ENCODE measurements at regions not wholly inside any gene's neighbourhood (a gene's known extent, or its start where the extent isn't known, plus 50 kb on each side); places are given as distances from the start of the nearest gene placed in this dataset.

DNA sequence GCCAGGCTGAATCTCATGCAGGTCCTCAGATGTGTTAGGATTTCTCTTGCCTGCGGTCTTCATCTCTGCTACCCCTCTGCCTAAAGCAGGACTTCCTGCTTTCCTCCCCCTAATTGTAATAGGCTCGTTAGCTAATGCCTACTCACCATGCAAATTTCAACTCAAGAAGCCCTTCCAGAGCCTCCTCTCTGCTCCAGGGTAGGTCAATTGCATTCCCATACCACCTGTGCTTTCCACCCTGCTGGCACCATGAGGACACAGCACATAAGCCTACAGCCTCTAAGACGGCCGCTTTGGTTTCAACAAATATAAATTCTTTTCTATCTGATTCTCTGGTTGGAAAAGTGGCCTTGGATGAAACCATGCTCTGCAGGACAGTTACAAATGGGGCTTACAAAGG is 93.9 kb downstream of the QDPR start:
- Histone ChIP-seq H3K4me3 (ENCODE audit: low read length) (no peak overlapping the region), H3K4me1 (ENCODE audit: insufficient read depth, low read length) (no peaks in the 10 kb centered on the region), H3K9me3 (ENCODE audit: control insufficient read depth in 1 of 2, insufficient read depth in 1 of 2, low read length in 2 of 2) (peaks cover 0 to 9% of the 10 kb centered on the region in 2 experiments), H3K27me3 (ENCODE audit: control insufficient read depth in 1 of 2, insufficient read depth in 2 of 2, low read length in 2 of 2) (no peaks in the 10 kb centered on the region), H3K27ac (ENCODE audit: low read depth in 1 of 2, low read length in 2 of 2) (no peak overlapping the region), H3K36me3 (ENCODE audit: insufficient read depth, low read length) (no peaks in the 10 kb centered on the region)
- DNase-seq (no peak), ATAC-seq (ENCODE audit: poor library complexity) (no peak)
- Mint-ChIP-seq H3K9me3 (no peaks in the 10 kb centered on the region), H3K36me3 (ENCODE audit: low read depth) (no peaks in the 10 kb centered on the region), H3K27me3 (peaks cover 8% of the 10 kb centered on the region), H3K4me3 (no peak overlapping the region), H3K4me1 (ENCODE audit: low read depth) (no peaks in the 10 kb centered on the region), H3K27ac (no peak overlapping the region)
- POLR2A ChIA-PET, result no interaction called here
- CTCF ChIA-PET, result no interaction called here
- intact Hi-C loops (cut with DNase I, micrococcal nuclease), result no loop called here
- TF ChIP-seq, protein P1, sequence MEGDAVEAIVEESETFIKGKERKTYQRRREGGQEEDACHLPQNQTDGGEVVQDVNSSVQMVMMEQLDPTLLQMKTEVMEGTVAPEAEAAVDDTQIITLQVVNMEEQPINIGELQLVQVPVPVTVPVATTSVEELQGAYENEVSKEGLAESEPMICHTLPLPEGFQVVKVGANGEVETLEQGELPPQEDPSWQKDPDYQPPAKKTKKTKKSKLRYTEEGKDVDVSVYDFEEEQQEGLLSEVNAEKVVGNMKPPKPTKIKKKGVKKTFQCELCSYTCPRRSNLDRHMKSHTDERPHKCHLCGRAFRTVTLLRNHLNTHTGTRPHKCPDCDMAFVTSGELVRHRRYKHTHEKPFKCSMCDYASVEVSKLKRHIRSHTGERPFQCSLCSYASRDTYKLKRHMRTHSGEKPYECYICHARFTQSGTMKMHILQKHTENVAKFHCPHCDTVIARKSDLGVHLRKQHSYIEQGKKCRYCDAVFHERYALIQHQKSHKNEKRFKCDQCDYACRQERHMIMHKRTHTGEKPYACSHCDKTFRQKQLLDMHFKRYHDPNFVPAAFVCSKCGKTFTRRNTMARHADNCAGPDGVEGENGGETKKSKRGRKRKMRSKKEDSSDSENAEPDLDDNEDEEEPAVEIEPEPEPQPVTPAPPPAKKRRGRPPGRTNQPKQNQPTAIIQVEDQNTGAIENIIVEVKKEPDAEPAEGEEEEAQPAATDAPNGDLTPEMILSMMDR (IDR thresholded peaks at IDR 0.05), result no peak

DNA sequence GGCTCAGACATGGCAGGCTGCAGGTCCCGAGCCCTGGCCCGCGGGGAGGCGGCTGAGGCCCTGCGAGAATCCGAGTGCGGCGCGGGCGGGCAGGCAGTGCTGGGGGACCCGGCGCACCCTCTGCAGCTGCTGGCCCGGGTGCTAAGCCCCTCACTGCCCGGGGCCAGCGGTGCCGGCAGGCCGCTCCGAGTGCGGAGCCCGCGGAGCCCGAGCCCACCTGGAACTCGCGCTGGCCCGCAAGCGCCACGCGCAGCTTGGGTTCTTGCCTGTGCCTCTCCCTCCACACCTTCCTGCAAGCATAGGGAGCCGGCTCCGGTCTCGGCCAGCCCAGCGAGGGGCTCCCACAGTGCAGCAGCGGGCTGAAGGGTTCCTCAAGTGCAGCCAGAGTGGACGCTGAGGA is 97.5 kb downstream of the QDPR start:
- Mint-ChIP-seq H3K4me1 (ENCODE audit: low read depth) (no peaks in the 10 kb centered on the region), H3K27ac (no peak overlapping the region), H3K27me3 (peaks cover 5% of the 10 kb centered on the region), H3K36me3 (ENCODE audit: low read depth) (no peaks in the 10 kb centered on the region), H3K9me3 (no peaks in the 10 kb centered on the region), H3K4me3 (no peak overlapping the region)
- Histone ChIP-seq H3K27ac (ENCODE audit: low read depth in 1 of 2, low read length in 2 of 2) (no peak overlapping the region), H3K4me1 (ENCODE audit: insufficient read depth, low read length) (no peaks in the 10 kb centered on the region), H3K36me3 (ENCODE audit: insufficient read depth, low read length) (no peaks in the 10 kb centered on the region), H3K4me3 (ENCODE audit: low read length) (no peak overlapping the region), H3K9me3 (ENCODE audit: control insufficient read depth in 1 of 2, insufficient read depth in 1 of 2, low read length in 2 of 2) (peaks cover 0 to 9% of the 10 kb centered on the region in 2 experiments), H3K27me3 (ENCODE audit: control insufficient read depth in 1 of 2, insufficient read depth in 2 of 2, low read length in 2 of 2) (no peaks in the 10 kb centered on the region)
- DNase-seq (no peak), ATAC-seq (ENCODE audit: poor library complexity) (no peak)
- TF ChIP-seq, protein P1 (IDR thresholded peaks at IDR 0.05), result no peak
- intact Hi-C loops (cut with DNase I, micrococcal nuclease), result no loop called here
- ChIA-PET POLR2A (no interaction called here), CTCF (no interaction called here)

DNA sequence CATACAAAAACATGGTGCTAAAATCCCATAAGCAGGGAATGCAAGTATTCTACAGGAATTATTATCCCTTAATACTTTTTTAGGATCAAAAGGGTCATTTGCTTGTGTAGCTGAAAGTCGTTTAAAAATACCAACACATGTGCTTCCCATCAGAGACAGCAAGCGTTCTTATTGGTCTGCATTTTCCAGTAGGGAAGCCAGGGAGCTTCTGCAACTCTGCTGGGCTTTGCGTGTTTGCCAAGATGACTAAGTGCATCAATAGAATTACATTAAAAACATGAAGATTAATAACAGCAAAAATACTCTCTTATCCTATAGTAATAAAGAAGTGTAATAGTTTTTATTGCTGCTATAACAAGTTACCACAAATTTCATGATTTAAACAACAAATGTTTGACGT is 111.2 kb downstream of the QDPR start:
- ATAC-seq (ENCODE audit: poor library complexity) (no peak), DNase-seq (no peak)
- no peaks in the 10 kb centered on the region for H3K9me3 Mint-ChIP-seq
- H3K4me3 Mint-ChIP-seq, result no peak overlapping the region
- intact Hi-C loops (cut with DNase I, micrococcal nuclease), result no loop called here
- no peaks in the 10 kb centered on the region for H3K36me3 Mint-ChIP-seq (ENCODE audit: low read depth)
- no peaks in the 10 kb centered on the region for H3K36me3 ChIP-seq (ENCODE audit: insufficient read depth, low read length)
- no peak overlapping the region for H3K4me3 ChIP-seq (ENCODE audit: low read length)
- TF ChIP-seq, protein P1 (IDR thresholded peaks at IDR 0.05), result no peak
- ChIA-PET POLR2A (no interaction called here), CTCF (no interaction called here)
- no peak overlapping the region for H3K27ac Mint-ChIP-seq
- H3K9me3 ChIP-seq (ENCODE audit: control insufficient read depth in 1 of 2, insufficient read depth in 1 of 2, low read length in 2 of 2), result no peaks in the 10 kb centered on the region
- no peaks in the 10 kb centered on the region for H3K4me1 ChIP-seq (ENCODE audit: insufficient read depth, low read length)
- H3K4me1 Mint-ChIP-seq (ENCODE audit: low read depth), result no peaks in the 10 kb centered on the region
- H3K27me3 ChIP-seq (ENCODE audit: control insufficient read depth in 1 of 2, insufficient read depth in 2 of 2, low read length in 2 of 2), result no peaks in the 10 kb centered on the region
- H3K27me3 Mint-ChIP-seq, result no peaks in the 10 kb centered on the region
- H3K27ac ChIP-seq (ENCODE audit: low read depth in 1 of 2, low read length in 2 of 2), result no peak overlapping the region

All from CD4-positive, alpha-beta T cell (primary cell).